ENCODE measurements at regions not wholly inside any gene's neighbourhood (a gene's known extent, or its start where the extent isn't known, plus 50 kb on each side); places are given as distances from the start of the nearest gene placed in this dataset.

- TF ChIP-seq MAX (IDR thresholded peaks at IDR 0.05), result no peak
- no peak for TF ChIP-seq ZBTB7A (IDR thresholded peaks at IDR 0.05; ENCODE audit: low read depth)
- no peak for TF ChIP-seq YY1 (IDR thresholded peaks at IDR 0.05; ENCODE audit: low read depth)
Observed at GRCh38 chr12:125377093-125377492, 311.9 kb downstream of the AACS start.
